Prostate gland (tissue), 2 donors: ENCODE measurements at regions not wholly inside any gene's neighbourhood (a gene's known extent, or its start where the extent isn't known, plus 50 kb on each side); places are given as distances from the start of the nearest gene placed in this dataset.
"Not testable (repeated sequence)": the region's sequence is repeated elsewhere in the genome, so short reads cannot be mapped to it uniquely, and the experiment has no call there.

Experiments used
- DNase-seq: peaks from one replicate; pipeline ENCODE4 v3.0.0-alpha.2; 2019; ENCODE audit warnings: low spot score
- H3K27ac ChIP-seq, 2 donors: fragments of 200-600 bp; sonication (generic); 2 replicates each; pipeline ENCODE4 v1.5.1; 2017 to 2019
- H3K27me3 ChIP-seq: fragments of 200-600 bp; sonication (generic); replicated peaks from 2 replicates; pipeline ENCODE4 v1.5.1; 2019; ENCODE audit not compliant: insufficient read depth
- H3K36me3 ChIP-seq, 2 donors: fragments of 200-600 bp; sonication (generic); 1 replicate in 1 of 2; 2 replicates in 1 of 2; pipeline versions ENCODE4 v1.5.1 to v1.8.1; 2017 to 2019
- H3K4me1 ChIP-seq: fragments of 200-600 bp; sonication (generic); replicated peaks from 2 replicates; pipeline ENCODE4 v1.5.1; 2019
- H3K4me3 ChIP-seq, 2 donors: fragments of 200-600 bp; sonication (generic); 2 replicates each; pipeline ENCODE4 v1.5.1; 2017 to 2019
- H3K9me3 ChIP-seq: fragments of 200-600 bp; sonication (generic); 2 replicates; pipeline ENCODE4 v1.5.1; 2017
- CTCF ChIP-seq, 4 experiments: fragments of 200-600 bp in 2 of 4; fragments of 450-650 bp in 2 of 4; sonication (generic) in 2 of 4; IDR thresholded peaks; 1 replicate in 3 of 4; 2 replicates in 1 of 4; pipeline ENCODE4 v1.5.1; 2016 to 2019; ENCODE audit warnings: antibody characterized with exemption in 4 of 4, mild to moderate bottlenecking in 2 of 4, moderate library complexity in 2 of 4
- POLR2A ChIP-seq: fragments of 450-650 bp; IDR thresholded peaks from one replicate; pipeline ENCODE4 v1.6.1; 2016; ENCODE audit warnings: antibody characterized with exemption, mild to moderate bottlenecking
- POLR2AphosphoS5 ChIP-seq: sonication (generic); formaldehyde crosslinking; IDR thresholded peaks from one replicate; pipeline ENCODE4 v1.6.1; 2017; ENCODE audit warnings: antibody characterized with exemption
- WGBS: methylation state at CpG from one replicate; pipeline ENCODE4 v1.1.5; 2018; 5-methylcytosine and 5-hydroxymethylcytosine counted together
- intact Hi-C: fragments of 100-400 bp; cut with DNase I; formaldehyde crosslinking; loops from one replicate; pipeline ENCODE4 v1.14.2; 2022

- intact Hi-C loops, result no loop called here
Measured at GRCh38 chr22:22372086-22372485, 127.5 kb downstream of the VPREB1 start.

GRCh38 chr22:22374163-22374562 lies 129.6 kb downstream of the VPREB1 start:
- no peak overlapping the region for H3K4me3 ChIP-seq
- TF ChIP-seq POLR2A, result no peak
- TF ChIP-seq POLR2AphosphoS5, result no peak
- TF ChIP-seq CTCF (IDR thresholded peaks at IDR 0.05), result no peak
- H3K4me1 ChIP-seq, result no peaks in the 10 kb centered on the region
- H3K27ac ChIP-seq, result no peak overlapping the region
- no peaks in the 10 kb centered on the region for H3K27me3 ChIP-seq
- H3K36me3 ChIP-seq, result no peaks in the 10 kb centered on the region
- no peaks in the 10 kb centered on the region for H3K9me3 ChIP-seq
- WGBS, result 51% methylated on average over 2 of the region's 2 CpGs
- intact Hi-C loops, result no loop called here
- DNase-seq, result no peak

More at GRCh38 chr22:22372086-22372485, 127.5 kb downstream of the VPREB1 start:
- Histone ChIP-seq H3K4me3 (no peak overlapping the region), H3K36me3 (no peaks in the 10 kb centered on the region), H3K9me3 (no peaks in the 10 kb centered on the region), H3K27ac (no peak overlapping the region), H3K27me3 (no peaks in the 10 kb centered on the region), H3K4me1 (no peaks in the 10 kb centered on the region)
- no peak for DNase-seq
- WGBS, result 81% methylated on average over 6 of the region's 6 CpGs
- TF ChIP-seq CTCF (IDR thresholded peaks at IDR 0.05), result no peak
- no peak for TF ChIP-seq POLR2A
- no peak for TF ChIP-seq POLR2AphosphoS5

GRCh38 chr22:22374579-22374978 lies 130.0 kb downstream of the VPREB1 start:
- no peaks in the 10 kb centered on the region for H3K27me3 ChIP-seq
- 57% methylated on average over 5 of the region's 5 CpGs for WGBS
- H3K4me1 ChIP-seq, result no peaks in the 10 kb centered on the region
- intact Hi-C loops, result no loop called here
- no peak overlapping the region for H3K4me3 ChIP-seq
- TF ChIP-seq POLR2A, result no peak
- TF ChIP-seq POLR2AphosphoS5, result no peak
- TF ChIP-seq CTCF (IDR thresholded peaks at IDR 0.05), result no peak
- no peaks in the 10 kb centered on the region for H3K9me3 ChIP-seq
- DNase-seq, result no peak
- H3K27ac ChIP-seq, result no peak overlapping the region
- no peaks in the 10 kb centered on the region for H3K36me3 ChIP-seq

GRCh38 chr22:22375576-22376351 lies 131.2 kb downstream of the VPREB1 start:
- WGBS, result 54% methylated on average over 7 of the region's 7 CpGs
- no peaks in the 10 kb centered on the region for H3K36me3 ChIP-seq
- no peaks in the 10 kb centered on the region for H3K4me1 ChIP-seq
- H3K9me3 ChIP-seq, result no peaks in the 10 kb centered on the region
- no peak overlapping the region for H3K4me3 ChIP-seq
- H3K27ac ChIP-seq, result no peak overlapping the region
- intact Hi-C loops, result no loop called here
- H3K27me3 ChIP-seq, result no peaks in the 10 kb centered on the region
- TF ChIP-seq POLR2AphosphoS5, result no peak
- DNase-seq, result no peak

GRCh38 chr22:22376352-22376706 lies 131.7 kb downstream of the VPREB1 start:
- H3K9me3 ChIP-seq, result no peaks in the 10 kb centered on the region
- 74% methylated on average over 3 of the region's 3 CpGs for WGBS
- no peak for DNase-seq
- TF ChIP-seq CTCF (IDR thresholded peaks at IDR 0.05) (no peak), POLR2AphosphoS5 (no peak), POLR2A (no peak)
- intact Hi-C loops, result no loop called here
- H3K27ac ChIP-seq, result no peak overlapping the region
- H3K36me3 ChIP-seq, result no peaks in the 10 kb centered on the region
- no peak overlapping the region for H3K4me3 ChIP-seq
- no peaks in the 10 kb centered on the region for H3K27me3 ChIP-seq
- no peaks in the 10 kb centered on the region for H3K4me1 ChIP-seq

GRCh38 chr22:22376884-22377283 lies 131.7 kb downstream of the ZNF280B start:
- H3K27me3 ChIP-seq, H3K27ac ChIP-seq, H3K9me3 ChIP-seq, H3K4me1 ChIP-seq, H3K36me3 ChIP-seq, DNase-seq, H3K4me3 ChIP-seq, intact Hi-C loops: not testable (repeated sequence)
- WGBS, result 70% methylated on average over 6 of the region's 6 CpGs
